GM12878 (cell line): ENCODE measurements at regions not wholly inside any gene's neighbourhood (a gene's known extent, or its start where the extent isn't known, plus 50 kb on each side); places are given as distances from the start of the nearest gene placed in this dataset.

ENCODE experiments used
- ATAC-seq: fragments of 200-7000 bp; cut with Tn5 transposase; 3 replicates; pipeline ENCODE4 v1.9.1; 2020; ENCODE audit warnings: mild to moderate bottlenecking, moderate library complexity
- BruUV-seq: library from RNA; stranded (reverse); fragments of 400-500 nt; replicated peaks from 2 replicates; lab custom pipeline; 2021; lab: Mats Ljungman, UMichigan
- CTCF ChIA-PET: fragments of 300-600 bp; sonication (Branson Sonifier 250); formaldehyde crosslinking; extraction: SDS; loops from one replicate; lab custom pipeline; 2021; ENCODE audit warnings: inconsistent platforms; lab: Yijun Ruan, JAX
- POLR2A ChIA-PET: fragments of 350-600 bp; formaldehyde crosslinking; extraction: SDS; loops from one replicate; lab custom pipeline; 2021; ENCODE audit warnings: inconsistent platforms; lab: Charles Lee
- RAD21 ChIA-PET: fragments of 300-600 bp; sonication (Branson Sonifier 250); formaldehyde crosslinking; loops from one replicate; lab custom pipeline; 2023; ENCODE audit warnings: antibody characterized with exemption; ENCODE audit not compliant: unreplicated experiment; lab: Charles Lee
- SMC1A ChIA-PET: fragments of 300-600 bp; sonication (Branson Sonifier 250); formaldehyde crosslinking; loops from one replicate; lab custom pipeline; 2023; ENCODE audit not compliant: unreplicated experiment, uncharacterized antibody; lab: Charles Lee
- DNase-seq: peaks from one replicate; pipeline ENCODE4 v3.0.0-alpha.2; 2011; ENCODE audit warnings: low read depth, low spot score
- FAIRE-seq: peaks from 3 replicates; lab custom pipeline; 2011; peaks lifted over from hg19 to GRCh38; lab: Jason Lieb, UNC
- H2AFZ ChIP-seq: 2 replicates; pipeline ENCODE4 v1.6.0; 2011; ENCODE audit warnings: low read depth, low read length, control low read depth; ENCODE audit not compliant: control insufficient read depth
- H3K27ac ChIP-seq: 2 replicates; pipeline ENCODE4 v1.5.1; 2011; ENCODE audit warnings: control low read depth; ENCODE audit not compliant: control insufficient read depth, insufficient read depth
- H3K27me3 ChIP-seq, 2 experiments: replicated peaks in 1 of 2; 2 replicates each; pipeline versions ENCODE4 v1.6.0 to v1.6.1; 2011; ENCODE audit warnings: low read length in 1 of 2; ENCODE audit not compliant: control insufficient read depth in 2 of 2, insufficient read depth in 2 of 2
- H3K36me3 ChIP-seq, 2 experiments: 2 replicates each; pipeline ENCODE4 v1.5.1; 2011; ENCODE audit warnings: low read length in 1 of 2; ENCODE audit not compliant: control insufficient read depth in 2 of 2, insufficient read depth in 2 of 2
- H3K4me1 ChIP-seq: 2 replicates; pipeline ENCODE4 v1.6.1; 2011; ENCODE audit warnings: mild to moderate bottlenecking, low read length, moderate library complexity, mixed read lengths; ENCODE audit not compliant: control insufficient read depth, insufficient read depth
- H3K4me2 ChIP-seq: 2 replicates; pipeline ENCODE4 v1.6.0; 2011; ENCODE audit warnings: control low read depth; ENCODE audit not compliant: control insufficient read depth, insufficient read depth
- H3K4me3 ChIP-seq: fragments of 200-600 bp; sonication (generic); 2 replicates; pipeline ENCODE4 v1.5.1; 2016
- H3K79me2 ChIP-seq: 2 replicates; pipeline ENCODE4 v1.6.0; 2011; ENCODE audit warnings: low read length; ENCODE audit not compliant: control insufficient read depth, insufficient read depth
- H3K9ac ChIP-seq: 2 replicates; pipeline ENCODE4 v1.8.0; 2011; ENCODE audit warnings: low read length, control low read depth, mixed read lengths; ENCODE audit not compliant: control insufficient read depth, insufficient read depth
- H3K9me3 ChIP-seq: replicated peaks from 3 replicates; pipeline ENCODE4 v1.5.1; 2011; ENCODE audit warnings: mild to moderate bottlenecking, low read length; ENCODE audit not compliant: control insufficient read depth, insufficient read depth
- H4K20me1 ChIP-seq: 2 replicates; pipeline ENCODE4 v1.6.0; 2011; ENCODE audit not compliant: control insufficient read depth, insufficient read depth
- BCLAF1 ChIP-seq: fragments of 450-650 bp; IDR thresholded peaks from 2 replicates; pipeline ENCODE4 v1.6.1; 2017; ENCODE audit warnings: antibody characterized with exemption, mild to moderate bottlenecking, moderate library complexity
- BRCA1 ChIP-seq: IDR thresholded peaks from 2 replicates; pipeline ENCODE4 v1.6.1; 2011; ENCODE audit warnings: low read depth, low read length, improper control_type of control experiment
- CBFB ChIP-seq: IDR thresholded peaks from 2 replicates; pipeline ENCODE4 v1.6.1; 2016; ENCODE audit warnings: antibody characterized with exemption, low read depth
- DPF2 ChIP-seq: fragments of 450-650 bp; IDR thresholded peaks from 2 replicates; pipeline ENCODE4 v1.6.1; 2017; ENCODE audit warnings: mild to moderate bottlenecking
- EP300 ChIP-seq, 2 experiments: fragments of 150-350 bp in 1 of 2; IDR thresholded peaks; 2 replicates each; pipeline ENCODE4 v1.6.1; 2011 to 2012; ENCODE audit warnings: low read depth in 2 of 2, low read length in 2 of 2, borderline replicate concordance in 1 of 2, improper control_type of control experiment in 1 of 2, inconsistent platforms in 1 of 2; ENCODE audit not compliant: control insufficient read depth in 1 of 2
- IRF4 ChIP-seq: IDR thresholded peaks from 2 replicates; pipeline ENCODE4 v1.6.1; 2011; ENCODE audit warnings: low read depth, low read length
- MXI1 ChIP-seq: fragments of 150-350 bp; IDR thresholded peaks from 2 replicates; pipeline ENCODE4 v1.6.1; 2011; ENCODE audit warnings: low read depth, mild to moderate bottlenecking, inconsistent platforms, low read length, improper control_type of control experiment
- RFX5 ChIP-seq: IDR thresholded peaks from 2 replicates; pipeline ENCODE4 v1.6.1; 2011; ENCODE audit warnings: low read depth, low read length, improper control_type of control experiment
- SREBF2 ChIP-seq: IDR thresholded peaks from 2 replicates; pipeline ENCODE4 v1.6.1; 2012; ENCODE audit warnings: mild to moderate bottlenecking, low read length
- STAT1 ChIP-seq: fragments of 450-650 bp; conservative IDR thresholded peaks from 2 replicates; pipeline ENCODE4 v1.6.1; 2014; ENCODE audit warnings: antibody characterized with exemption, mild to moderate bottlenecking
- ZNF24 ChIP-seq: fragments of 450-650 bp; IDR thresholded peaks from 2 replicates; pipeline ENCODE4 v1.6.1; 2017; ENCODE audit warnings: antibody characterized with exemption, mild to moderate bottlenecking
- WGBS: methylation state at CpG from one replicate; pipeline ENCODE4 v1.1.6; 2016; ENCODE audit warnings: low lambda C conversion rate; ENCODE audit not compliant: insufficient replicate concordance, insufficient coverage; ENCODE audit errors: missing lambda C conversion rate; 5-methylcytosine and 5-hydroxymethylcytosine counted together
- in situ Hi-C: fragments of 300-500 bp; cut with MboI; formaldehyde crosslinking; loops from 9 replicates; pipeline ENCODE4 v1.14.3; 2018; ENCODE audit warnings: mixed read lengths
- intact Hi-C: fragments of 100-400 bp; cut with micrococcal nuclease; formaldehyde crosslinking; loops from one replicate; pipeline ENCODE4 v1.14.2; 2022; ENCODE audit not compliant: unreplicated experiment
- TF ChIP-seq, protein P1 (sequence below): IDR thresholded peaks from 2 replicates; pipeline ENCODE4 v1.6.1; 2012; ENCODE audit warnings: mild to moderate bottlenecking, low read depth, low read length
- TF ChIP-seq, protein P2 (sequence below): IDR thresholded peaks from 2 replicates; pipeline ENCODE4 v1.6.1; 2012; ENCODE audit warnings: low read depth, low read length, improper control_type of control experiment

DNA sequence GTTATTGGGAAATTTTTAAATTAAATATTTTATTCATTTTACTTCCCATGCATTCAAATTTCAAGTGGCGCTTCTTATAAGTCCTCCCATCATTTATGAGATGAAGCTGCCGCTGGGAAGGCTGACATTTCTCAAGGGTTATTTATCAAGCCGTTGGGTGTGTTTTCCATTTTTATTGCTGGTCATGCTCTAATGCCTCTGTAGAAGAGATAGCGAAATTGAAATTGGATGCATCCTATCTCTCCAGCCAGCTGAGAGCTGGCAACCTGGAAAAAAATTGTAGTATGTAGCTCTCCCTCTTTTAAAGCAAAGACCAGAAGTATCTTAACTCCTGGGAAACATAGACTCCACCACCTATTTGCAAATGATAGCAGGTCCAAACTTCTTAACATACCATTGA, 135.9 kb downstream of the C6orf118 start:
- Histone ChIP-seq H3K27me3 (no peaks in the 10 kb centered on the region), H4K20me1 (no peaks in the 10 kb centered on the region), H2AFZ (no peak overlapping the region), H3K4me2 (no peak overlapping the region), H3K9me3 (no peaks in the 10 kb centered on the region), H3K9ac (no peak overlapping the region), H3K4me3 (no peak overlapping the region), H3K36me3 (no peaks in the 10 kb centered on the region), H3K79me2 (no peaks in the 10 kb centered on the region), H3K27ac (no peak overlapping the region), H3K4me1 (no peaks in the 10 kb centered on the region)
- TF ChIP-seq SREBF2 (no peak), EP300 (IDR thresholded peaks at IDR 0.05; ENCODE audit: borderline replicate concordance in 1 of 2, control insufficient read depth in 1 of 2, low read depth in 2 of 2, low read length in 2 of 2) (no peak), RFX5 (no peak)
- RAD21 ChIA-PET, result no interaction called here
- 36% methylated on average over 4 of the region's 4 CpGs for WGBS
- BruUV-seq, result no TSS peak
- CTCF ChIA-PET, result no interaction called here
- in situ Hi-C loops, result no loop called here
- no peak for DNase-seq
- POLR2A ChIA-PET, result no interaction called here
- FAIRE-seq, result no peak
- no peak for ATAC-seq
- intact Hi-C loops, result no loop called here
- SMC1A ChIA-PET, result interaction anchor here (0.9 kb wide), 1 partner anchor 14 kb away, joined by 3 read pairs; no protein-coding TSS in a partner anchor

- ChIA-PET RAD21 (no interaction called here), SMC1A (no interaction called here), POLR2A (no interaction called here), CTCF (interaction anchor here (0.7 kb wide), 1 partner anchor 51 kb away, joined by 3 read pairs; no protein-coding TSS in a partner anchor)
- intact Hi-C loops (no loop called here), in situ Hi-C loops (no loop called here)
- WGBS, result 38% methylated on average over 4 of the region's 4 CpGs
- H3K4me1 ChIP-seq, result no peaks in the 10 kb centered on the region
- ATAC-seq, result no peak
- no peak for FAIRE-seq
- no peak overlapping the region for H3K4me3 ChIP-seq
- no peaks in the 10 kb centered on the region for H3K9me3 ChIP-seq
- no peaks in the 10 kb centered on the region for H4K20me1 ChIP-seq
- DNase-seq, result no peak
- H2AFZ ChIP-seq, result no peak overlapping the region
- H3K36me3 ChIP-seq, result no peaks in the 10 kb centered on the region
- H3K9ac ChIP-seq, result no peak overlapping the region
- no peaks in the 10 kb centered on the region for H3K79me2 ChIP-seq
- no TSS peak for BruUV-seq
- H3K4me2 ChIP-seq, result no peak overlapping the region
- no peak overlapping the region for H3K27ac ChIP-seq
- no peaks in the 10 kb centered on the region for H3K27me3 ChIP-seq
- TF ChIP-seq, protein P1, sequence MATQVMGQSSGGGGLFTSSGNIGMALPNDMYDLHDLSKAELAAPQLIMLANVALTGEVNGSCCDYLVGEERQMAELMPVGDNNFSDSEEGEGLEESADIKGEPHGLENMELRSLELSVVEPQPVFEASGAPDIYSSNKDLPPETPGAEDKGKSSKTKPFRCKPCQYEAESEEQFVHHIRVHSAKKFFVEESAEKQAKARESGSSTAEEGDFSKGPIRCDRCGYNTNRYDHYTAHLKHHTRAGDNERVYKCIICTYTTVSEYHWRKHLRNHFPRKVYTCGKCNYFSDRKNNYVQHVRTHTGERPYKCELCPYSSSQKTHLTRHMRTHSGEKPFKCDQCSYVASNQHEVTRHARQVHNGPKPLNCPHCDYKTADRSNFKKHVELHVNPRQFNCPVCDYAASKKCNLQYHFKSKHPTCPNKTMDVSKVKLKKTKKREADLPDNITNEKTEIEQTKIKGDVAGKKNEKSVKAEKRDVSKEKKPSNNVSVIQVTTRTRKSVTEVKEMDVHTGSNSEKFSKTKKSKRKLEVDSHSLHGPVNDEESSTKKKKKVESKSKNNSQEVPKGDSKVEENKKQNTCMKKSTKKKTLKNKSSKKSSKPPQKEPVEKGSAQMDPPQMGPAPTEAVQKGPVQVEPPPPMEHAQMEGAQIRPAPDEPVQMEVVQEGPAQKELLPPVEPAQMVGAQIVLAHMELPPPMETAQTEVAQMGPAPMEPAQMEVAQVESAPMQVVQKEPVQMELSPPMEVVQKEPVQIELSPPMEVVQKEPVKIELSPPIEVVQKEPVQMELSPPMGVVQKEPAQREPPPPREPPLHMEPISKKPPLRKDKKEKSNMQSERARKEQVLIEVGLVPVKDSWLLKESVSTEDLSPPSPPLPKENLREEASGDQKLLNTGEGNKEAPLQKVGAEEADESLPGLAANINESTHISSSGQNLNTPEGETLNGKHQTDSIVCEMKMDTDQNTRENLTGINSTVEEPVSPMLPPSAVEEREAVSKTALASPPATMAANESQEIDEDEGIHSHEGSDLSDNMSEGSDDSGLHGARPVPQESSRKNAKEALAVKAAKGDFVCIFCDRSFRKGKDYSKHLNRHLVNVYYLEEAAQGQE, result no peak
- TF ChIP-seq DPF2 (no peak), CBFB (no peak), BRCA1 (no peak), BCLAF1 (no peak), STAT1 (no peak), IRF4 (no peak), ZNF24 (no peak), MXI1 (no peak)
- TF ChIP-seq, protein P2, sequence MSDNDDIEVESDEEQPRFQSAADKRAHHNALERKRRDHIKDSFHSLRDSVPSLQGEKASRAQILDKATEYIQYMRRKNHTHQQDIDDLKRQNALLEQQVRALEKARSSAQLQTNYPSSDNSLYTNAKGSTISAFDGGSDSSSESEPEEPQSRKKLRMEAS, result no peak
Measured at GRCh38 chr6:165167861-165168260, 141.5 kb downstream of the C6orf118 start.
